ENCODE measurements at regions not wholly inside any gene's neighbourhood (a gene's known extent, or its start where the extent isn't known, plus 50 kb on each side); places are given as distances from the start of the nearest gene placed in this dataset.
A peak's percentile ranks its signal among the peaks of the same experiment; 100 is the strongest.

DNA sequence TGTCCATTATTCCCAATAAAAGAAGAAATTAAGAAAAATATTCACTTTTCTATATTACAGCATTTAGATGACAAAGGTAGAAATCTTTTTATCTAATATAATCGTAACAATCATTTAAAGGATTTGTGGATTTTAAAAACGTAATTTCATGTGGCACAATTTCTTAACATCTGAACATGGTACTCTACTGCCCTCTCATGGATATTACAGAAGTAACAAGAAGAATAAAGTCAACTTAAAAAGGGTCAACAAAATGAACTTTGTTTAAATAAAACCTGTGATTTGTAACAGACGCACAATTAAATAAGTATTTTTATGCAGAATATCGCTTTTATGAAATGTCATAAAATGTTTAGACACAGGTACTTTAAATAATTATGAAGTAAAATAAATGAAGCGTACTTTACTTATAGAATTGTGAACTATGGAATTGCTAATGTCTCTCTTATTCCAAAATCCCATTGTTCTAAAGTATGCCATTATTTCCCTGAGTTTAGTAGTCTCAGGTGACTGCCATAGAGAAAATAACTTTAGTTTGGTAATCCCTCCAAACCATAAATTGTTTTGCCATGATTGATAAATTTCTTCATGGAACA, 366.8 kb upstream of the ZNF385D start:
- peak; percentile 59 for DNase-seq

DNA sequence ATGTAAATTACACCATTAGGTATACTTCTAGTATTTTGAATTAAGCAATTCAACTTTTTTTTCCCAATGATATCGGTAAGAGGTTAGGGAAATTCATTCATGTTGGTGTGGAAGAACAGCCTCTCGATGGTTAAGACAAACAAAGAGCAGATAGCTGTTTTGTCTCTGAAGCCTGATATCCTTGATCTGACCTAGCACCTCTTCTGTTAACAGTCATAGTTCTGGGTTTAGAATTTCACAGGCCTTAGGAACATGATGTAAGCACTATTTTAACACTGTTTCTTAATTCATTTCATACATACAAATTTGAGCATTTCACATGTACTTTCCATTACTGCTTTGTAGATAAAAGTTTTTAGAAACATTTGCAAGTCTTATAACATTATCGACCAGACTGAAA, 367.5 kb upstream of the ZNF385D start:
- no peak for DNase-seq

DNA sequence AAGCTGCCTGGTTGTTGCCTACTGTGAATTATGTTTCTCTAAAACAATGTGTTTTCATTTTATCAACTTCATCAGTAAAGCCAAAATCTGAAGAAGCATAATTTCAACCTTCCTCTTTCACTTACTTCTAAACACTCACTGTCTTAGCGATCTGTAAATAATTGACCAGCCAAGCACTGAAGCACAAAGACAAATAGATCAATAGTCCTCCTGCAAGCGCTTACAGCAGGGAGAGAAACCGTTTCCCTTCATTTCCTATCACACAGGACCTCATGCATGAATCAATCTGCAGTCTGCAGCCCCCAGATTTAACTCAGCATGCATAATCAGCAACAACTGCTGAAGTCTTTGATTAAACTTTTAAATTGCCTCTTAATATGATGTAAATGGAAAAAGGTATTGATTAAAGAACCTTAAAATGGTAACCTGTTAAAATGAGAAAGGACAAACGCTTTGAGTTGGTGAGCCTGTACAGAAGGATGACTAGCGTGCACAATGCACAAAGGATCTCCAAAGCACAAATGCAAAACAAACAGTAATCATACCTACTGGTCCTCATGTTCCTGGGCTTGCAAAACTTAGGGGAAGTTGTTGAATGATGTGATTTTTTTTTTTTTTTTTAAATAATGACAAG, 370.2 kb upstream of the ZNF385D start:
- DNase-seq = no peak

DNA sequence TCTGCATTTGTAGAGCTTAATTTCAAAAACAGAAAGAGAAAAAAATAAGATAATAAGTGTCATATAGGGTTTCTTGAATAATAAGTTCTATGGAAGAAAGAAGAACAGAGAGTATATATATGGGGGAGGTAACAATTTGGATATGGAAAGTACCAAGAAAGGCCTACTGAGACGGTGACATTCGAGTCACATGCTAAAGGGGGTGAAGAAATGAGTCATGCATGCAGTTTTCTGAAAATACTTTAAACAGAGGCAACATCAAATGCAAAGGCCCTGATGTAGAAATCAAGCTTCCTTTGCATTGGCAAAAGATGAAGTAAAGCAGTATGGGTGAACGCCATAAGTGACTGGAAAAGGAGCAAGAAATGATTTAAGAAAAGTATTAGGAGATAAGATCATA, 371.6 kb upstream of the ZNF385D start:
- DNase-seq = no peak

DNA sequence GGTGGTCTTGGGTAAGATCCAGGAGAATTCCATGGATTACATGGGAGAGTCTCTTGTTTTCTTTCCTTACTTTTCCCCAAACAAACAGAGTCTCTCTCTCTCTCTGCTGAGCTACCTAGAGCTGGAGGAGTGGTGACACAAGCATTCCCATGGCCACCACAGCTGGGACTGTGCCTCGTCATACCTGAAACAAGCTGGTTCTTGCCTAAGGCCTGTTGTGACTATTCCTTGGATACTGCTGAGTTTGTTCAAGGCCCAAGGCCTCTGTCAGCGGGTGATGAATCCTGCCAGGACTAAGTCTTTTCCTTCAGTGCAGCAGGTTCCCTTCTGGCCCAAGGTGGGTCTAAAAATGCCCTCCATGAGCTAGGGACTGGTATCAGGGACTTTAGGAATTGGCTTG, 378.1 kb upstream of the ZNF385D start:
- no peak for DNase-seq

DNA sequence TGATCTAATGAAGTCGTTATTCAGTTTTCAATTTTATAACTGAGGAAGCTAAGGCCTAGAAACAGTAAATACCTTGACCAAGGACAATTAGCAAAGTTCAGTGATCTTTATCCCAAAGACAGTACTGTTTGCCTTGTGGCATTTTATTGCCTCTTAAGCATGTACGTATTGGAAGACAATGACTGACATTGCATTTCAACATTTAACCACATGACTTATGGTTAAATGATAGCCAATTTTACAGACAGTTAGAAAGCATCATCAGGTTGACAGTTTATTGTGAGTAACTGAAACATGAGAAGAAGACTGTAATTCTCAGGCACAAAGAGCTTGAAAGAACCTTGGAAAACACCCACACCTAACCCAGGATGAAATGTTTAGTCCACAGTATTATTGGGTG, 390.8 kb upstream of the ZNF385D start:
- no peak for DNase-seq

DNA sequence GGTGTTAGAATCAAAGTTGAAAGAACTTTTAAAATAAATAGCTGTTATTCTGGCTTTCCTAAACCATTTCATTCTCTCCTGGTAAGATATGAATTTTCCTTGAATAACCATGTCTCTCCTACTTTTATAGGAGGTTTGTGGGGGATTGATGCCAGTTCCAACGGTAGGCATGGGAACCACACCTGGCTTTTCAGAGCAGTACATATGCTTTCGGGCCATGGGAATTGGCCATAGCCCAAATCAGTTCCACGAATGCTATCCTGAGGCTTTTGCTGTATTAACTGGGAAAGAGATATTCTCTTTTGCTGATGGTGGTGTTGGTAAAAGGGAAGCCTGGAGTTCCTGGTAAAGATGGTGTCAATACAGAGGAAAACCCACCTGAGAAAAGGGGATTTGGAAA, 396.2 kb upstream of the ZNF385D start:
- DNase-seq = no peak

DNA sequence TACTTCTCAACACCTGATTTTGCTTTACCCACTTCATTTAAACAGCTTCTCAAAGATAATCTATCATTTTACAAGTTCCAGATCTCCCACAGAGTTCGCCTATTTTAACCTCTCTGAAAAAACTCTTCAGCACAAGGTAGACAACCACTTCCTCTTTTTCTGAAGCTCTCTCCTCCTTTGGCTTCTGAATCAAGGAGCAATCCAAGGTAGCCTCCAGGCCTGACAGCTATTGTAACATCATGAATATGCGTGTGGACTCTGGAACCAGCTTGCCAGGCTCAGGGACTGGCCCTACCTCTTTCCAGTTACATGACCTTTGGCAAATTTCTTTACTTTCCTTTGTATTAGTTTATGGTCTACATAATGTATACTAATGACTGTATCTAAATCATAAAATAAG, 405.9 kb upstream of the ZNF385D start:
- no peak for DNase-seq

DNA sequence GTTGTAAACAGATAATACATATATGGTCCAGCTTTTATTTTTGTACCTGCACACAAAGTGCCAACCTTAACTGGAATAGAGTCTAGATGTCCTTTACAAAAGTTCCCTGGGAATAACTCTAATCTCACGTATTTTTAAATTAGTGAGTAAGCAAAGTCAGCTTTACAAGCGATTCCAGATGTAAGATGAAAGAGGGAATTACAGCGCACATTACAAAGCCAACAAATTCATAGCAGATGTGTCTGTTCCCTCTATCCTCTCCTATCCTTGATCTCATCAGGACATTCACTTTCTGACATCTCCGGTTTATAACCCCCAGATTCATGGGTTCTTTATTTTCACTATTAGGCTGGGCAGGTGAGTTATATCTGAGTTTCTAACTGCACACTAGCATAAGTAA, 406.8 kb upstream of the ZNF385D start:
- peak; percentile 17 for DNase-seq

DNA sequence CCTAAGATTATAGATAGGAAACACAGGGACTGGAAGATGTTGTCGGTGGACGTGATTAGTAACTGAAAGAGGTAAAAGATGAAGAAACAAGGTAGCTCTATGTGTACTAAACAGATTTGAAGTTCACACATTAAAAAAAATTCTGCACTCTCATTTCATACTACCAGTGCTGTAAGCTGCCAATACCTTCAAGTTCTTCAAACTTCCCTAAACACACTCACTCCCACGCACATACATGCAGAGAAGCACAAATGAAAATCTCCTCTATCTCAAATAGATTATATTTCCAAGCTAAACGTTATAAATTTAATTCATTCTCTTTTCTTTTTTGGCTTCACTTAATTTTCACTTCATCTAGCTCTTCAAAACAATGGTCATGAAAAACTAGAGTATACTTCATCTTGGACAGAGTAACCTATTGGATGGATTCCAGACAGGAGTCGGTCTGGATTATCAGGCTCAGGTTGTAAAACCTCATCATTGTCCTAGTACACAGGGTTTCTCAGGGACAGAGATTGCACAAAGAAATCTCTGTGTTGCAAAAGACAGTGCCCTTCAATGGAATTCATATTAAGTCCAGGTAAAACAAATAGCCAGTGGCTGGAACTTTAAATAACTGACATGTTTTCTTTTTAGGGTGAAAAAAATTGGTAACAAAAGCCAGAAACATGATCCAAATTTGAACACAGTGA, 408.1 kb upstream of the ZNF385D start:
- DNase-seq = no peak

DNA sequence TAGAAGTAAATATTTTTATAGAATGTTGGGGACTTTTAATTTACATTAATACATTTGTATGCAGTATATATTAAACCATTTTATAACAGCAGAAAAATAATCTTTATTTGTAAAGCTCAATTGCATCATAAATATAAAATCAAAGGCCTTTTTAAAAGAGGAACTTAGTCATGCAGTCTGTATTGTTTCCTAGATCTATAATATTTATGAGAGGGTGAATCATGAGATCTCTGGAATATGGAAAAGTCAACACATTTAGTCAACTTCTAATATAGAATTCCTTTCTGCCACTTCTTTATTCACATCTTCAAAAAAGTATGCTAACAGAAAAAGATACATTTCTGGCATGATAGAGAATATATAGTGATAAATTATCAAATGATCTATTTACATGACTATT, 410.3 kb upstream of the ZNF385D start:
- DNase-seq = no peak

DNA sequence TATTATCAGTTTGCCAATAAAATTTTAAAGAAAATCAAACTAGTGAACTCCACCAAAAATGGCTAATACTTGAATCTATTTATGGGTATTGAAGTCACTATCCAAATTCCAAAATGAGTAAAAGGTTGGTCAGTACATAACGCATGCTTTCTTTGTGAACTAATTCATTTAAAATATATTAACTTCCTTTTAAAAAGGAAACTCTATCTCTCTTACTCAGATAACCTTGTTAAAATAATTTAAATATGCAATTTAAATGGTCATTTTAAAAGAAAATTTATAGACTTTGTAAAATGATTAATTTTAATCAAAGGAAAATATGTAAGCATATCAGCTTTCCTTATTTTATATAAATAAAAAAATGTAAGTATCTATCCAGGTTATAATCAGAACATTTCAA, 419.4 kb upstream of the ZNF385D start:
- DNase-seq = no peak

DNA sequence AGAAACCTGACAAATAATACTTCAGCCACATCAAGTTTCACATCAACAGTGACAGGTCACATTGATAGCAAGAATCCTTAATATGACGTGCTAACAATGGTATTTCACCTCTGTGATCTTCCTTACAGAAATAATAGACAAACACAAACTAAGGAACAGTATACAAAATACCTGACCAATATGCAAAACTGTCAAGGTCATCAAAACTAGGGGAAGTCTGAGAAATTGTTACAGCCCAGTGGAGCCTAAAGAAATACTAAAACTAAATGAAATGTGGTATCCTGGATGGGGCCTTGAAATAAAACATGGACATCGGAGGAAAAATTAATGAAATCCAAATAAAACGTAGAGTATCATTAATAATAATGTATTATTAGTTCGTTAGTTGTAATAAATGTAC, 422.0 kb upstream of the ZNF385D start:
- DNase-seq = no peak

DNA sequence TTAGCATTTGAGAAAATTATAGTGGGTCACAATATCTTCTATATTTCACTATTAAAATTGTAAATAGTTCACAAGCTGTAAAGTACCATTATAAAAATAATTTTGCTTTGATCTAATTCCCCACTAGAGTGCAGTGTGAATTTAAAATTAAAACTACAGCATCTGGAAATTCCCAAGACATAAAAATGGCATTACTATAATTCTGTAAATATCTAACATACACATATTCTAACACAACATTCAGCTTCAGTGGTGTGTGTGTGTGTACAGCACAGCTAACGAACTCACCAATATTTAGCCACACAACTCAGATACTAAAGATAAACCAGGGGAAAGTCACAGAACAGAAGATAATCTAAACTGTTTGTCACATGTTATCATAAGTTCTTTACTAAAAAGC, 424.9 kb upstream of the ZNF385D start:
- peak; percentile 7 for DNase-seq

DNA sequence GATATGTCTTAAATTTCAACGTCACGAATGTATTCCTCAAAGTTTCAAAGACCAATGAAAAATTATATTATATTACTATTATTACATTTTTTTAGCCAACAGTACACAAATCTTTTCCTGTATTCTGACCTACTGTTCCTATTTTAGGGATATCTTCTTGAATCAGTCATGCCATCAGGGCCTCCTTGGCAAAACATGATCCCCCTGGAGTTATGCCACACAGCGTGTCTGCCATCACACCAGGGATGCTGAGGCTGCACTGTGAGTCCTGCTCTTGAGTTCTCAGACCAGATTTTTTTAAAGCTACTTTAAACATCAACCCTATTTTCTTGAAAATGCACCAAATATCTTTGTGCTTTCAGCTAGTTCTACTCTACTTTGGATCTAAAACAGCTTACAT, 425.9 kb upstream of the ZNF385D start:
- no peak for DNase-seq

DNA sequence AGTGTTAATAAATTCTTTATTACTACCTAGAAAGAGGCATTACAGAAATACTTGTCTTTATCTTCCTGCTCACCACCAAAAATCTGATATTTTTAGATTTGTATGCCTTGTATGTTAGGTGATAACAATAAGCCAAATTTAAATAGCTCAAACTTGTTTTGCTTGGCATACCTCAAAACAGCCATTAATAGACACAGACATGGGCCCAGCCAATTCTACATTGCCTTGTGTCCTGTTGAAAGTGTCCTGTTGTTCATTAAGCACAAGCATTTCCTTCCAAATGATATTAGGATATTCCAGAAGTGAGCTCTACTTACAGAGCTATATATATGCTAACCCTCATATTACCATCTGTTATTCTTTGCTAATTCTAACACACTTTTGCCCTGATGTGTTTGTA, 438.6 kb upstream of the ZNF385D start:
- no peak for DNase-seq

DNA sequence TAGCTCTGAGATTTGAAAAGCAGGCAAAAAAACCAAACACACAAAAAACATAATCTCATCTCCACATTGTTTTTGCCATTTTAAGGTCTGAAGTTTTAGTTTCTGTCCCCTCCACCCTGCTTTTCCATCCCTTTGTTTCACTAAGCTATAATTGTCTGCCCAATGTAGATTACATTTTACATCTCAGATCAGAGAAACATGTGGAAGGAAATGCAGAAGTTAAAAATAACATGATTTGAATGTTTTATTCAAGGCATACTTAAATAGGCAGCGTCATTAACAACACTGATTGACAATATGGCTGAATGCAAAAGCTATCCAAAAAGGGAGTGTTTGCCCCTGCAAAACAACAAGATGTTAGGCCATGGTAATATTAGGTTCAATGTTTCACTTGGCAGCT, 448.1 kb upstream of the ZNF385D start:
- no peak for DNase-seq

DNA sequence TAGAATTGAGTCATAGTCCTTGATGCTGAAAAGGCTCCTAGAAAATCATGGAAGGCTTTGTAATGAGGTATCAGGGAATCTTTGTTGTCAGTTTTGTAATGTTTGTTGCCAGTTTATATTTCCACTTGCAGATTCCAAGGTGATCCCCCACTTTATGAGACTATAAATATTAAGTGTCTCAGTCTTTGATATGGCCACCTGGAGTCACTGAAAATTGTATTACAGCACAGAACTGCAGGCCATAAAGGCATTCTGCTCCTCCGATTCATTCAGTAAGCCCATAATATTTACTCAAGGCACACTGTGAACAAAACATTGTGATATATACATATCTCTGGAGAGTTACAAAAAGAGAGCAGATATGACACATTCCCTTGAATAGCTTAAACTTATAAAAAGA, 457.8 kb upstream of the ZNF385D start:
- no peak for DNase-seq

DNA sequence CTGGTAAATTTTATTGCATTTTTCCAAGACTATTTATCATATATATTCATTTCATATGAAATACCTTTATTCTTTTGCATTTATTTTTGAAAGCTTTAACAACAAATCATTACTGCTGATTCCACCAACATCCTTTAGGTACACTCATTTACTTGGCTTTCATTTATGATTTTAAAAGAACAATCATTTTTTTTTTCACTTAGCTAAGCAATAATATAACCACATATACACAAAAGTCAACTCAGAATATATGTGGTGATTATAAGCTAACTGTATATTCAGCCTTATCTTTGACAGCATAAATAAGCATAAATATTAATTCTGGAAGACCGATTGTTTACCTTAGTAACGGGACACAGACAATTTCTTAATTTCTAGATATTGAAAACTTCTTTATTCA, 458.6 kb upstream of the ZNF385D start:
- no peak for DNase-seq

DNA sequence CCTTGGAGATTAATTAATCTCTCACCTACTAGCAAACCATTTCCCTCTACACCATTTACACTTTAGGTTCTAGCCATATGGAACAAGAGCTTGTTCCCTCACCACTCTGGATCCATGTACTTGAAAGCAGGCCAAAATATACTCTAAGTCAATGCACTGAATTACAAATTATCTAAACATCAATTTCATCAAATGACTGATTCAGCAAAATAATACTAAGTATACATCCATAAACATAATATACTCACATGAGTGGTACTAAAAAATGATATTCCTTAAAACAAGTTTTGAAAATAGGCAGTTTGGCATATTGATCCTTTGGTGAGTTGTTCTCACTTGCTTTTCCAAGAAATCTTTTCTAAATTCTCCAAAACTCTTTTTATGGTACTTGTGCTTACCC, 459.7 kb upstream of the ZNF385D start:
- DNase-seq = no peak

DNA sequence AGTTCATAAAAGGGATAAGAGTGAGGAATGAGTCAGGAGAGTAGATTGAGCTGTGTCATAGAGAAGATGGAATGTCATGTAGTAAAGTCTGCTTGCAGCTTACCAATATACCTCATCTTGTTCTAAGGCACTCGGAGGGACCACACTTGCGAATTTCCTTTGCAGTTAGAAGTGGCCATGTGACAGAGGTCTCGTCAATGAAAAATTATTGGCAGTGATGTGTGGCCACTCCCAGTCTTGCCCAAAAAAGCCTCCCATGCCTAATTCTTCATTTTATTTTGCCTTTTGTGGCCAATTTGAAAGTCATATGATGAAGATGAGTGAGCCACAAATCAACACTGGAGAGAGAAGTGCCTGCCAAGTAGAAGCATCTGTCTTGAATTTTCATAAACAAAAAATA, 465.6 kb upstream of the ZNF385D start:
- DNase-seq = no peak

DNA sequence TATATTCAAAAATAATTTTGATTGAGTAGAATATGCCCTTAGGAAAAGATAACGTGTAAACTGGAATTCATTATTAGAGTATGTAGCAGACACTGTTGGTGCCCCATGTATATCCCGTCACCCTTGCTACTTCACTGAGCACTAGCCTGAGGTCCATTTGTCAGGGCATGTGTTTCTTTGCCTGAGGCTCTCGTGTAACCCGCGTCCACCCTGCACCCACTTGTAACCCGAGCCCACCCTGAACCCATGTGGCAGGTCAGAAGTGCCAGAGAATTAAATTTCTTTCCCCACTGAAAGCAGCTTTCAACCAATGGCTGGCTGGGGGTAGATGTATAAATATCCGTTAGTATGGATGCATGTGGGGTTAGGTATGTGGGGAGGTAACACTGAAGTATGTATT, 474.2 kb upstream of the ZNF385D start:
- DNase-seq = no peak

DNA sequence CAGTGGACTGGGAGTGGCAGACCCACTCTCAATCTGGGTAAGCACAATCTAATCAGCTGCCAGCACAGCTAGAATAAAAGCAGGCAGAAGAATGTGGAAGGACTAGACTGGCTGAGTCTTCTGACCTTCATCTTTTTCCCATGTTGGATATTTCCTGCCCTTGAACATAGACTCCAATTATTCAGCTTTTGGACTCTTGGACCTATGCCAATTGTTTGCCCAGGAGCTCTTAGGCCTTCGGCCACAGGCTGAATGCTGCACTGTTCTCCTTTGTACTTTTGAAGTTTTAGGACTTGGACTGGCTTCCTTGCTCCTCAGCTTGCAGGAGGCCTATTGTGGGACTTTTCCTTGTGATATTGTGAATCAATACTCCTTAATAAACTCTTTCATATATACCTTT, 477.7 kb upstream of the ZNF385D start:
- DNase-seq = no peak

DNA sequence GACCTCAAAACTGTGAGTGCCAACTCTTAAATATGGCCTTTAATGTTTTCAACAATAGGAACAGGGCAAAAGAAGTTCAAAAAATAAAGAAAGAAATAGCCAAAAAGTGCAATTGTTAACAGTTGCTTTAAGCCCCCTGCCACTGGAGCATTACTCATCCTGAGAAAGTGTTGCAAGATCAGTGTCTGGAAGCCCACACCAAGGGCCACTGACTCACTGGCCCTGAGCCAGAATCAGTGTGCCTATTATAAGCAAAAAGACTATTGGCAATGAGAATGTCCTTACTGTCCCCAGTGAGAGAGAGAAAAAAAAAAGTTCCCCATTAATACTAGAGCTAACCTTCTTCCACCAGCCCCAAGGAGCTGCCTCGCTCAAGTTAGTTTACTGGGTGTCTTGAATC, 480.1 kb upstream of the ZNF385D start:
- peak; percentile 51 for DNase-seq
